Parathyroid adenoma (tissue), 2 donors: ENCODE measurements at regions not wholly inside any gene's neighbourhood (a gene's known extent, or its start where the extent isn't known, plus 50 kb on each side); places are given as distances from the start of the nearest gene placed in this dataset.
A peak's percentile ranks its signal among the peaks of the same experiment; 100 is the strongest.
"Not testable (repeated sequence)": the region's sequence is repeated elsewhere in the genome, so short reads cannot be mapped to it uniquely, and the experiment has no call there.

Experiments used
- H2AFZ ChIP-seq: fragments of 300-600 bp; sonication (generic); one replicate; pipeline ENCODE4 v1.7.0; 2017; ENCODE audit warnings: antibody characterized with exemption, mild to moderate bottlenecking
- H3K27ac ChIP-seq: fragments of 300-600 bp; sonication (generic); one replicate; pipeline ENCODE4 v1.7.0; 2017
- H3K27me3 ChIP-seq: fragments of 300-600 bp; sonication (generic); one replicate; pipeline ENCODE4 v1.7.0; 2017; ENCODE audit warnings: low read length; ENCODE audit not compliant: control insufficient read depth, insufficient read depth
- H3K36me3 ChIP-seq: fragments of 300-600 bp; sonication (generic); one replicate; pipeline ENCODE4 v1.7.0; 2017; ENCODE audit warnings: low read length; ENCODE audit not compliant: control insufficient read depth, insufficient read depth
- H3K4me1 ChIP-seq: fragments of 300-600 bp; sonication (generic); one replicate; pipeline ENCODE4 v1.7.0; 2017; ENCODE audit warnings: control low read depth
- H3K4me2 ChIP-seq: fragments of 300-600 bp; sonication (generic); one replicate; pipeline ENCODE4 v1.7.0; 2017; ENCODE audit warnings: low read length
- H3K4me3 ChIP-seq: fragments of 300-600 bp; sonication (generic); one replicate; pipeline ENCODE4 v1.7.0; 2017; ENCODE audit warnings: low read depth, low read length
- H3K79me2 ChIP-seq: fragments of 300-600 bp; sonication (generic); one replicate; pipeline ENCODE4 v1.7.0; 2017; ENCODE audit warnings: control low read depth
- H3K9ac ChIP-seq: fragments of 300-600 bp; sonication (generic); one replicate; pipeline ENCODE4 v1.7.0; 2017; ENCODE audit warnings: mild to moderate bottlenecking
- H3K9me3 ChIP-seq: fragments of 300-600 bp; sonication (generic); one replicate; pipeline ENCODE4 v1.7.0; 2017; ENCODE audit warnings: low read length; ENCODE audit not compliant: control insufficient read depth
- TF ChIP-seq, protein P1 (sequence below): fragments of 300-600 bp; sonication (generic); IDR thresholded peaks from one replicate; pipeline ENCODE4 v1.7.0; 2017; ENCODE audit warnings: antibody characterized with exemption, mild to moderate bottlenecking
- donor health status: primary hyperparathyroidism.

DNA sequence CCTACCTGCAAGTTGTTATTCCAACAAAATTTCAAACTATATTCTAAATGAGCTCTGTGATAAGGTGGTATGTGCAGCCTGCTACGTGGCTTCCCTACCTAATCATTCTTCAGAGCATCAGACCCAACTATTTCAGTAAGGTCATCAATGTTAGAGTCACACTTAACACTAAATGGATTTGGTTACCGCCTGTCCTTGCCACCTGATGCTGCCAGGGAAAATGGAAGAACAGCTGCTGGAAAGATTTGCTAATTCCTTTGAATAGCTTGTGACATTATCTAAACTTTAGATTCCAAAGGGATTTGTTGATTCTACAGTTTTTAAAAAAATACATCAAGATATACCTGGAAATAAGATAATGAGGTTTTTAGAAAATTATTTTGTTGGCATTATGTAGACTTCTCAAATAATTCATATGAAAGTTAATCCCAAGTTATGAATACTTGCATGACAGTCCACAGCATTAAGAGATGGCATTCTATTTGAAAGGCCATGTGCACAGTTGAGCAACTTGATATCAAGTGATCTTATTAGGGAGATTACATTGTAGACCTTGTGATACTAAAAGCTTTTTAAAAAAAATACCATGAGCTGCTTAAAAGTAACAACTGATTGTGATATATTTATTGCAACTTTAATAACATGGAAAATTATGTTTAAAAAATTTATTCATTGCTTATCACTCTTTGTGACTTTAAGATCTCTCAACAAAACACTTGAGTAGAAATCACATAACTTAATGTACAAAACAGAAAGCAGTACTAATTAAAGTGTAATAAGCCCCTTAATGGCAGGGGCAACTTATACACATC, 98.3 kb upstream of the UGP2 start:
- H3K27me3 ChIP-seq, result no peaks in the 10 kb centered on the region
- peak overlapping the region; percentile 0 for H3K4me2 ChIP-seq
- TF ChIP-seq, protein P1, sequence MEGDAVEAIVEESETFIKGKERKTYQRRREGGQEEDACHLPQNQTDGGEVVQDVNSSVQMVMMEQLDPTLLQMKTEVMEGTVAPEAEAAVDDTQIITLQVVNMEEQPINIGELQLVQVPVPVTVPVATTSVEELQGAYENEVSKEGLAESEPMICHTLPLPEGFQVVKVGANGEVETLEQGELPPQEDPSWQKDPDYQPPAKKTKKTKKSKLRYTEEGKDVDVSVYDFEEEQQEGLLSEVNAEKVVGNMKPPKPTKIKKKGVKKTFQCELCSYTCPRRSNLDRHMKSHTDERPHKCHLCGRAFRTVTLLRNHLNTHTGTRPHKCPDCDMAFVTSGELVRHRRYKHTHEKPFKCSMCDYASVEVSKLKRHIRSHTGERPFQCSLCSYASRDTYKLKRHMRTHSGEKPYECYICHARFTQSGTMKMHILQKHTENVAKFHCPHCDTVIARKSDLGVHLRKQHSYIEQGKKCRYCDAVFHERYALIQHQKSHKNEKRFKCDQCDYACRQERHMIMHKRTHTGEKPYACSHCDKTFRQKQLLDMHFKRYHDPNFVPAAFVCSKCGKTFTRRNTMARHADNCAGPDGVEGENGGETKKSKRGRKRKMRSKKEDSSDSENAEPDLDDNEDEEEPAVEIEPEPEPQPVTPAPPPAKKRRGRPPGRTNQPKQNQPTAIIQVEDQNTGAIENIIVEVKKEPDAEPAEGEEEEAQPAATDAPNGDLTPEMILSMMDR, result no peak
- H3K9ac ChIP-seq, result no peak overlapping the region
- H3K4me3 ChIP-seq, result no peak overlapping the region
- H3K79me2 ChIP-seq, result no peaks in the 10 kb centered on the region
- no peaks in the 10 kb centered on the region for H3K9me3 ChIP-seq
- H3K27ac ChIP-seq, result no peak overlapping the region
- no peak overlapping the region for H2AFZ ChIP-seq
- no peaks in the 10 kb centered on the region for H3K36me3 ChIP-seq
- peaks cover 22% of the 10 kb centered on the region for H3K4me1 ChIP-seq

- Histone ChIP-seq H2AFZ (no peak overlapping the region), H3K27me3 (no peaks in the 10 kb centered on the region), H3K9me3 (no peaks in the 10 kb centered on the region), H3K4me2 (no peak overlapping the region), H3K4me1 (peaks cover 22% of the 10 kb centered on the region), H3K4me3 (no peak overlapping the region), H3K9ac (no peak overlapping the region), H3K36me3 (no peaks in the 10 kb centered on the region), H3K27ac (no peak overlapping the region), H3K79me2 (no peaks in the 10 kb centered on the region)
- TF ChIP-seq, protein P1, result no peak
Observed at GRCh38 chr2:63743982-63744966, 97.4 kb upstream of the UGP2 start.

- not testable (repeated sequence) for H3K27ac ChIP-seq, H2AFZ ChIP-seq, H3K9me3 ChIP-seq, H3K36me3 ChIP-seq, H3K9ac ChIP-seq, H3K27me3 ChIP-seq, H3K4me3 ChIP-seq, H3K4me2 ChIP-seq, H3K79me2 ChIP-seq
- H3K4me1 ChIP-seq, result peaks cover 19% of the 10 kb centered on the region
Observed at GRCh38 chr2:63746548-63746947, 95.1 kb upstream of the UGP2 start.

DNA sequence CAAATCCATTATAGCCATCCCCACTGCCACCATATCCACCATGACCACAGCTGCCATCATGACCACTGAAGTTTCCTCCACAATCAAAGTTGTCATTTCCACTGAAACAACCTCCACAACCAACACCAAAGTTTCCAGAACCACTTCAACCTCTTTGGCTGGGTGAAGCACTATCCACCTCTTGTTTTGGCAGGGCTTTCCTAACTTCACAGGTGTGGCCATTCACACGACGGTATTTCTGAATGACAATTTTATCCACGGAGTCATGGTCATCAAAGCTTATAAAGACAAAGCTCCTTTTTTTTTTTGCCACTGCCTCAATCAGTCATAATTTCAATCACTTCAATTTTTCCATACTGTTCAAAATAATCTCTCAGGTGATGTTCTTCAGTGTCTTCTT, 89.8 kb upstream of the UGP2 start:
- Histone ChIP-seq H3K4me1 (no peaks in the 10 kb centered on the region), H3K27ac (no peak overlapping the region), H3K9ac (no peak overlapping the region), H3K4me2 (no peak overlapping the region), H3K36me3 (no peaks in the 10 kb centered on the region), H3K79me2 (no peaks in the 10 kb centered on the region), H3K27me3 (no peaks in the 10 kb centered on the region), H3K4me3 (no peak overlapping the region), H2AFZ (no peak overlapping the region), H3K9me3 (no peaks in the 10 kb centered on the region)
- TF ChIP-seq, protein P1, result no peak

DNA sequence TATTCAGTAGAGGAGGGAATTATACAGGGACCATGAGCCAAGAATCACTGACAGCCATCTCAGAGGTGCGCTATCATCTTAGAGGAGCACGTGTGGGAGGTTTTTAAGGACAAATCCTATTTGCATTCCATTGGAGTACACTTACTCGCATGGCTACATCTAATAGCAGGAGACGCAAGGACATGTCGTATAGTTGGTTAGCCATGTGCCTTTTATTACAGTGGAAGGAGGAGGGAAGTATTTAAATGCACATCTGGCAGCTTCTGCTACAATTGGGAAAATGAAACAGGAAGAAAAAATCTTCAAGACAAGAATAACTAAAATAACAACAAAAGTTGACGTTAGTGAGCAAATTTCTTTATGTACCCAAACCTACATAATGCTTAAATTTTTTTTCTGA, 86.5 kb upstream of the UGP2 start:
- Histone ChIP-seq H3K27me3 (no peaks in the 10 kb centered on the region), H2AFZ (no peak overlapping the region), H3K27ac (no peak overlapping the region), H3K4me1 (peaks cover 8% of the 10 kb centered on the region), H3K4me2 (no peak overlapping the region), H3K36me3 (no peaks in the 10 kb centered on the region), H3K9ac (no peak overlapping the region), H3K4me3 (no peak overlapping the region), H3K9me3 (no peaks in the 10 kb centered on the region), H3K79me2 (no peaks in the 10 kb centered on the region)
- TF ChIP-seq, protein P1, result no peak
